ENCODE measurements at regions not wholly inside any gene's neighbourhood (a gene's known extent, or its start where the extent isn't known, plus 50 kb on each side); places are given as distances from the start of the nearest gene placed in this dataset.

GRCh38 chr5:23820765-23821471, 313.5 kb downstream of the PRDM9 start:
- Mint-ChIP-seq H3K4me3 (no peak overlapping the region), H3K9me3 (no peaks in the 10 kb centered on the region), H3K36me3 (ENCODE audit: low read depth) (no peaks in the 10 kb centered on the region), H3K27me3 (ENCODE audit: low read depth) (no peaks in the 10 kb centered on the region), H3K27ac (ENCODE audit: unreplicated experiment) (no peak overlapping the region), H3K4me1 (no peaks in the 10 kb centered on the region)
- no peak for DNase-seq (ENCODE audit: low read depth, low spot score)
- TF ChIP-seq, protein P1, sequence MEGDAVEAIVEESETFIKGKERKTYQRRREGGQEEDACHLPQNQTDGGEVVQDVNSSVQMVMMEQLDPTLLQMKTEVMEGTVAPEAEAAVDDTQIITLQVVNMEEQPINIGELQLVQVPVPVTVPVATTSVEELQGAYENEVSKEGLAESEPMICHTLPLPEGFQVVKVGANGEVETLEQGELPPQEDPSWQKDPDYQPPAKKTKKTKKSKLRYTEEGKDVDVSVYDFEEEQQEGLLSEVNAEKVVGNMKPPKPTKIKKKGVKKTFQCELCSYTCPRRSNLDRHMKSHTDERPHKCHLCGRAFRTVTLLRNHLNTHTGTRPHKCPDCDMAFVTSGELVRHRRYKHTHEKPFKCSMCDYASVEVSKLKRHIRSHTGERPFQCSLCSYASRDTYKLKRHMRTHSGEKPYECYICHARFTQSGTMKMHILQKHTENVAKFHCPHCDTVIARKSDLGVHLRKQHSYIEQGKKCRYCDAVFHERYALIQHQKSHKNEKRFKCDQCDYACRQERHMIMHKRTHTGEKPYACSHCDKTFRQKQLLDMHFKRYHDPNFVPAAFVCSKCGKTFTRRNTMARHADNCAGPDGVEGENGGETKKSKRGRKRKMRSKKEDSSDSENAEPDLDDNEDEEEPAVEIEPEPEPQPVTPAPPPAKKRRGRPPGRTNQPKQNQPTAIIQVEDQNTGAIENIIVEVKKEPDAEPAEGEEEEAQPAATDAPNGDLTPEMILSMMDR (conservative IDR thresholded peaks at IDR 0.05), result peak; percentile 72

DNA sequence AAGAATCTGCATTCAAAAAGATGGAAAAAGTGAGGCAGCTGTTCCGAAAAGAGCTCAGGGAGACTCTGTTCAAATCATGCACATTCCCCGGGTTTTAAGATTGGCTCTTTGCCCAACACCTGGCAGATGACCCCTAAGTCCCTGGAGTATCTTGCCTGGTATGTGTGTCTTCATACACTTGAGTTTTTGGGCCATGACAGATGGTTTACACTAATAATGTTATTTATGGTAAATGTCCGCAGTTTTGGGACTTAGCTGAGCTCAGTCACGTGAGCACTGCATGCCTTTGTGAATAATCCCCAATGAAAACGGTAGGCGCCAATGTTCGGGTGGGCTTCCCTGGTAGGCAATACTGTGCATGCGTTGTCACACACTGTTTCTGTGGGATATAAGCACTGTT, 316.1 kb downstream of the PRDM9 start:
- H3K9me3 Mint-ChIP-seq, result peaks cover 2% of the 10 kb centered on the region
- no peak overlapping the region for H3K4me3 Mint-ChIP-seq
- H3K36me3 Mint-ChIP-seq (ENCODE audit: low read depth), result no peaks in the 10 kb centered on the region
- no peaks in the 10 kb centered on the region for H3K4me1 Mint-ChIP-seq
- DNase-seq (ENCODE audit: low read depth, low spot score), result no peak
- TF ChIP-seq, protein P1 (conservative IDR thresholded peaks at IDR 0.05), result no peak
- no peaks in the 10 kb centered on the region for H3K27me3 Mint-ChIP-seq (ENCODE audit: low read depth)
- no peak overlapping the region for H3K27ac Mint-ChIP-seq (ENCODE audit: unreplicated experiment)

- TF ChIP-seq, protein P1 (conservative IDR thresholded peaks at IDR 0.05), result no peak
- H3K4me1 Mint-ChIP-seq, result no peaks in the 10 kb centered on the region
Observed at GRCh38 chr5:23825196-23825595, 317.8 kb downstream of the PRDM9 start.

GRCh38 chr5:23840083-23840482, 332.7 kb downstream of the PRDM9 start:
- no peak overlapping the region for H3K27ac Mint-ChIP-seq (ENCODE audit: unreplicated experiment)

More at GRCh38 chr5:23825196-23825595, 317.8 kb downstream of the PRDM9 start:
- DNase-seq (ENCODE audit: low read depth, low spot score), result no peak
- Mint-ChIP-seq H3K4me3 (no peak overlapping the region), H3K9me3 (peaks cover 2% of the 10 kb centered on the region), H3K36me3 (ENCODE audit: low read depth) (no peaks in the 10 kb centered on the region), H3K27ac (ENCODE audit: unreplicated experiment) (no peak overlapping the region), H3K27me3 (ENCODE audit: low read depth) (no peaks in the 10 kb centered on the region)

DNA sequence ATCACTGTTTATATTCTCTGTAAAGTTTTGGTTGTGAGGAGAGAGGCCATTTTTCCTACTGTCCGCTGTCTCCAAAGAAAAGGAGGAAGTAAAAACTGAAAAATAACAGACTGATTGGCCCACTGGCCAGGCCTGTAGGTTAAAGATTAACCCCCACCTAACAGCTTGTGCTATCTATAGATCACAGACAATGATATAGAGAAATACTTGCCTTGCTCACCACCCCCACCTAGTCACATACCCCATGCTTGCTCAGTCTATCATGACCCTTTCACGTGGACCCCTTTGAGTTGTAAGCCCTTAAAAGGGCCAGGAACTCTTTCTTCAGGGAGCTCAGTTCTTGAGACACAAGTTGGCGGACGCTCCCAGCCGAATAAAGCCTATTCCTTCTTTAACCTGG, 357.4 kb downstream of the PRDM9 start:
- H3K36me3 Mint-ChIP-seq (ENCODE audit: low read depth), result no peaks in the 10 kb centered on the region
- H3K27me3 Mint-ChIP-seq (ENCODE audit: low read depth), result no peaks in the 10 kb centered on the region
- no peak for DNase-seq (ENCODE audit: low read depth, low spot score)
- no peaks in the 10 kb centered on the region for H3K4me1 Mint-ChIP-seq
- peaks cover 2% of the 10 kb centered on the region for H3K9me3 Mint-ChIP-seq
- H3K4me3 Mint-ChIP-seq, result no peak overlapping the region
- H3K27ac Mint-ChIP-seq (ENCODE audit: unreplicated experiment), result no peak overlapping the region
- TF ChIP-seq, protein P1 (conservative IDR thresholded peaks at IDR 0.05), result no peak

More at GRCh38 chr5:23840083-23840482, 332.7 kb downstream of the PRDM9 start:
- peaks cover 10% of the 10 kb centered on the region for H3K36me3 Mint-ChIP-seq (ENCODE audit: low read depth)
- TF ChIP-seq, protein P1 (conservative IDR thresholded peaks at IDR 0.05), result peak; percentile 45
- no peak for DNase-seq (ENCODE audit: low read depth, low spot score)
- H3K4me1 Mint-ChIP-seq, result peaks cover 3% of the 10 kb centered on the region
- H3K4me3 Mint-ChIP-seq, result no peak overlapping the region
- H3K9me3 Mint-ChIP-seq, result peaks cover 16% of the 10 kb centered on the region
- no peaks in the 10 kb centered on the region for H3K27me3 Mint-ChIP-seq (ENCODE audit: low read depth)

All from neural crest cell (in vitro differentiated cells).